Lung (tissue), 11 donors: ENCODE measurements at regions not wholly inside any gene's neighbourhood (a gene's known extent, or its start where the extent isn't known, plus 50 kb on each side); places are given as distances from the start of the nearest gene placed in this dataset.
"Not testable (repeated sequence)": the region's sequence is repeated elsewhere in the genome, so short reads cannot be mapped to it uniquely, and the experiment has no call there.

Source experiments
- ATAC-seq: fragments of 200-7000 bp; cut with Tn5 transposase; one replicate; pipeline ENCODE4 v1.9.1; 2020; ENCODE audit warnings: moderate number of reproducible peaks; ENCODE audit not compliant: insufficient read depth, low FRiP score
- DNase-seq, 3 donors: peaks; one replicate each; pipeline ENCODE4 v3.0.0-alpha.2; 2013 to 2017
- H3K27ac ChIP-seq, 2 donors: one replicate each; pipeline ENCODE4 v1.5.1; 2013; ENCODE audit warnings: mild to moderate bottlenecking in 2 of 2, moderate library complexity in 2 of 2, control low read depth in 1 of 2, inconsistent platforms in 1 of 2, low read depth in 1 of 2, low read length in 1 of 2
- H3K27me3 ChIP-seq, 3 donors: one replicate each; pipeline ENCODE4 v1.5.1; 2013; ENCODE audit warnings: low read length in 2 of 3; ENCODE audit not compliant: control insufficient read depth in 3 of 3, insufficient read depth in 3 of 3
- H3K36me3 ChIP-seq, 4 donors: one replicate each; pipeline ENCODE4 v1.5.1; 2013; ENCODE audit warnings: low read length in 4 of 4, mild to moderate bottlenecking in 1 of 4, moderate library complexity in 1 of 4; ENCODE audit not compliant: control insufficient read depth in 4 of 4, insufficient read depth in 4 of 4
- H3K4me1 ChIP-seq, 5 donors: one replicate each; pipeline ENCODE4 v1.5.1; 2013; ENCODE audit warnings: low read length in 5 of 5, mild to moderate bottlenecking in 2 of 5, moderate library complexity in 1 of 5; ENCODE audit not compliant: control insufficient read depth in 5 of 5, insufficient read depth in 5 of 5
- H3K4me3 ChIP-seq: one replicate; pipeline ENCODE4 v1.5.1; 2013; ENCODE audit warnings: mild to moderate bottlenecking, control low read depth, moderate library complexity
- H3K9ac ChIP-seq, 2 donors: one replicate each; pipeline ENCODE4 v1.5.1; 2013; ENCODE audit warnings: low read length in 2 of 2, control low read depth in 1 of 2; ENCODE audit not compliant: insufficient read depth in 1 of 2
- H3K9me3 ChIP-seq, 4 donors: one replicate each; pipeline ENCODE4 v1.5.1; 2013; ENCODE audit warnings: low read length in 3 of 4, mild to moderate bottlenecking in 1 of 4, moderate library complexity in 1 of 4; ENCODE audit not compliant: control insufficient read depth in 4 of 4, insufficient read depth in 3 of 4
- CTCF ChIP-seq: IDR thresholded peaks from 2 replicates; pipeline ENCODE4 v1.5.1; 2012; ENCODE audit warnings: mild to moderate bottlenecking; ENCODE audit errors: control extremely low read depth, extremely low read depth
- WGBS, 2 donors: extraction: QIAGEN DNeasy Blood & Tissue Kit; methylation state at CpG; one replicate each; pipeline ENCODE4 v1.1.7; 2013; 5-methylcytosine and 5-hydroxymethylcytosine counted together
- donor health status: control.
- donor health status: control.
- donor health status: Bipolar disorder and iron deficiency.
- donor health status: healthy.
- donor health status: DM: yes; HTN: yes; CAD: no.

GRCh38 chr2:90036335-90036734 lies 1344.9 kb downstream of the RPIA start:
- ATAC-seq, H3K27me3 ChIP-seq, H3K27ac ChIP-seq, H3K9ac ChIP-seq, H3K4me1 ChIP-seq, H3K36me3 ChIP-seq, H3K4me3 ChIP-seq, H3K9me3 ChIP-seq: not testable (repeated sequence)
- WGBS, 2 donors = 51 to 73% methylated on average over 1 of the region's 1 CpG
- peak in 1 of 3 donors; percentile 5 for DNase-seq

- H3K27ac ChIP-seq, H3K4me3 ChIP-seq, DNase-seq, H3K9ac ChIP-seq, H3K36me3 ChIP-seq, H3K4me1 ChIP-seq, H3K9me3 ChIP-seq, H3K27me3 ChIP-seq, ATAC-seq: not testable (repeated sequence)
- 66 to 83% methylated on average over 4 of the region's 4 CpGs for WGBS, 2 donors
These were observed 1347.6 kb downstream of the RPIA start for GRCh38 chr2:90039093-90039492.

- not testable (repeated sequence) for ATAC-seq, DNase-seq
- 61 to 66% methylated on average over 1 of the region's 1 CpG for WGBS, 2 donors
These were observed 1356.3 kb downstream of the RPIA start for GRCh38 chr2:90047776-90048175.

GRCh38 chr2:90052113-90052631 lies 1360.7 kb downstream of the RPIA start:
- H3K27ac ChIP-seq, H3K9ac ChIP-seq, H3K27me3 ChIP-seq, H3K4me3 ChIP-seq, DNase-seq, H3K4me1 ChIP-seq, H3K36me3 ChIP-seq, ATAC-seq, H3K9me3 ChIP-seq: not testable (repeated sequence)

More at GRCh38 chr2:90047776-90048175, 1356.3 kb downstream of the RPIA start:
- H3K9me3 ChIP-seq, H3K9ac ChIP-seq, H3K27me3 ChIP-seq, H3K4me1 ChIP-seq, H3K36me3 ChIP-seq, H3K4me3 ChIP-seq, H3K27ac ChIP-seq: not testable (repeated sequence)

- no peak for TF ChIP-seq CTCF
- Histone ChIP-seq H3K9ac (no peak overlapping the region), H3K27ac (no peak overlapping the region), H3K4me3 (no peak overlapping the region), H3K4me1 (no peaks in the 10 kb centered on the region), H3K36me3 (no peaks in the 10 kb centered on the region), H3K9me3 (peaks cover 0 to 6% (median 0%) of the 10 kb centered on the region in 4 donors), H3K27me3 (no peaks in the 10 kb centered on the region)
- 35 to 41% methylated on average over 13 of the region's 13 CpGs for WGBS, 2 donors
- peak; percentile 62 for ATAC-seq
- no peak for DNase-seq
These were observed 1377.9 kb downstream of the RPIA start for GRCh38 chr2:90069290-90069894.
